Fibroblast of lung (primary cell): ENCODE measurements at regions not wholly inside any gene's neighbourhood (a gene's known extent, or its start where the extent isn't known, plus 50 kb on each side); places are given as distances from the start of the nearest gene placed in this dataset.

Source experiments
- CTCF ChIP-seq, 2 donors: IDR thresholded peaks in 1 of 2; conservative IDR thresholded peaks in 1 of 2; 1 replicate in 1 of 2; 2 replicates in 1 of 2; pipeline ENCODE4 v1.5.1; 2011 to 2012; ENCODE audit warnings: low read length in 2 of 2, control low read depth in 1 of 2, inconsistent platforms in 1 of 2, low read depth in 1 of 2, mild to moderate bottlenecking in 1 of 2
- EZH2 ChIP-seq: IDR thresholded peaks from 2 replicates; pipeline ENCODE4 v1.5.1; 2012; ENCODE audit warnings: low read length, control low read depth, mild to moderate bottlenecking; ENCODE audit errors: missing control alignments

- TF ChIP-seq CTCF (conservative IDR thresholded peaks at IDR 0.05 in 1 of 2, IDR thresholded peaks at IDR 0.05 in 1 of 2; ENCODE audit: low read depth in 1 of 2, low read length in 2 of 2) (no peak), EZH2 (no peak)
These were observed 198.1 kb upstream of the F9 start for GRCh38 chrX:139332441-139332840.
